Skeletal muscle satellite cell (primary cell): ENCODE measurements at regions not wholly inside any gene's neighbourhood (a gene's known extent, or its start where the extent isn't known, plus 50 kb on each side); places are given as distances from the start of the nearest gene placed in this dataset.

ENCODE experiments used
- H3K27me3 ChIP-seq: 2 replicates; pipeline ENCODE4 v1.7.0; 2013; ENCODE audit warnings: low read length; ENCODE audit not compliant: control insufficient read depth, insufficient read depth
- H3K36me3 ChIP-seq: 2 replicates; pipeline ENCODE4 v1.7.0; 2013; ENCODE audit warnings: mild to moderate bottlenecking, control low read depth, low read length; ENCODE audit not compliant: insufficient read depth
- H3K4me1 ChIP-seq: 2 replicates; pipeline ENCODE4 v1.7.0; 2013; ENCODE audit warnings: low read length; ENCODE audit not compliant: control insufficient read depth, insufficient read depth
- H3K4me2 ChIP-seq: 2 replicates; pipeline ENCODE4 v1.7.0; 2013; ENCODE audit warnings: mild to moderate bottlenecking, low read length
- H3K4me3 ChIP-seq: 2 replicates; pipeline ENCODE4 v1.7.0; 2013; ENCODE audit warnings: low read length
- H3K9ac ChIP-seq: 2 replicates; pipeline ENCODE4 v1.7.0; 2013; ENCODE audit warnings: mild to moderate bottlenecking, low read depth, low read length, moderate library complexity
- H3K9me3 ChIP-seq: replicated peaks from 2 replicates; pipeline ENCODE4 v1.7.0; 2013; ENCODE audit warnings: mild to moderate bottlenecking, control low read depth, low read length

DNA sequence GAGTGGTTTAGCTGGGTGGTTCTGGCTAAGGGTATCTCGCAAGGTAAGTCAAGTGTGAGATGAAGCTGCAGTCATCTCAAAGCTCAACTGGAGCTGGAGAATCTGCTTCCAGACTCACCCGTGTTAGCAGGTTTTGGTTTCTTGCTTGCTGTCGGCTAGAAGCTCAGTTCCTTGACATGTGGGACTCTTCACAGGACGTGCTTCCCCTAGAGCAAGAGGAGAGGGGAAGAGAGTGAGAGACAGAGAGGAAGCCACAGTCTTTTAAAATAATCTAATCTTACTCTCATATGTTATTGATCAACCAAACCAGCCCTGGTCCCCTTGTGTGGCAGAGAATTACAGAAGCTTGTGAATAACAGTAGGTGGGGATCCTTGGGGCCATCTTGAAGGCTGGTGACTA lies 199.5 kb downstream of the REEP3 start:
- peaks cover 10% of the 10 kb centered on the region for H3K4me1 ChIP-seq
- no peaks in the 10 kb centered on the region for H3K27me3 ChIP-seq
- H3K36me3 ChIP-seq: no peaks in the 10 kb centered on the region
- no peaks in the 10 kb centered on the region for H3K9me3 ChIP-seq
- no peak overlapping the region for H3K9ac ChIP-seq
- no peak overlapping the region for H3K4me3 ChIP-seq
- H3K4me2 ChIP-seq: no peak overlapping the region

DNA sequence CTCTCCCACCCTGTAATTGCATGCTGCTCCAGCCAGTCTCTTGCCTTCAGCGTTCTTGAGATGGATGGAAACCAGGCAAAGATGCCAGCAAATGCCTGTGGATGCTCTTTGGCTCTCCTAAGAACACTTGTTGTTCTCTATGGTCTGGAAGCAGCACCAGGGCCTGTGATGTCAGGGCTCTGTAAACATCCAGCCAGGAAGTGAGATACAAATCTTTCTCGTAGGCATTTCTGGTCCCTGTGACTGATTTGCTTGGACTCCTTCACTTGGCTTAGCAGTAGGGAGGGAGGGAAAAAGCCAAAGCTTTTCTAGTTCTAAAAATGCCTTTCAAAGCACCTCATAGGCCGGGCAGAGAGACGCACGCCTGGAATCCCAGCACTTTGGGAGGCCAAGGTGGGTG lies 201.3 kb downstream of the REEP3 start:
- H3K9ac ChIP-seq: no peak overlapping the region
- H3K4me3 ChIP-seq: no peak overlapping the region
- peaks cover 10% of the 10 kb centered on the region for H3K27me3 ChIP-seq

DNA sequence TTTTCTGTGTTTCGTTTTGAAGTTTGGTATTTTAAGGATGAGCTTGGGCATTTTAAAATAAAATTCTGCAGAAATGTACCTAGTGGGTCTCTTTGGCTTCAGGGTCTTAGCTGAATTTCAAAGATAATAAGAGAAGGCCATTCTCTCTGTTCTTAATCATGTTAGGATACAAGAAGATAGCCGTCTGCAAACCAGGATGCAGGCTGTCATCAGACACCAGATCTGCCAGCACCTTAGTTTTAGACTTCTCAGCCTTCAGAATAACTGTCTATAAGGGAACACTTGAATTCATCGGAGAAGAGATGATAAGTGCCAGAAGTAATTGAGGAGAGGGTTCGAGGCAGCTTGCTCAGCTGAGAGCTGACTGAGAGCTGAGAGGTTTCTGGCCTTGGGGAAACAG lies 202.1 kb downstream of the REEP3 start:
- Histone ChIP-seq H3K27me3 (peaks cover 12% of the 10 kb centered on the region), H3K4me1 (peaks cover 2% of the 10 kb centered on the region), H3K4me3 (no peak overlapping the region), H3K9me3 (no peaks in the 10 kb centered on the region), H3K36me3 (no peaks in the 10 kb centered on the region), H3K9ac (no peak overlapping the region), H3K4me2 (no peak overlapping the region)

More for the DNA sequence above, 201.3 kb downstream of the REEP3 start:
- H3K9me3 ChIP-seq: no peaks in the 10 kb centered on the region
- no peak overlapping the region for H3K4me2 ChIP-seq
- no peaks in the 10 kb centered on the region for H3K36me3 ChIP-seq
- peaks cover 10% of the 10 kb centered on the region for H3K4me1 ChIP-seq

DNA sequence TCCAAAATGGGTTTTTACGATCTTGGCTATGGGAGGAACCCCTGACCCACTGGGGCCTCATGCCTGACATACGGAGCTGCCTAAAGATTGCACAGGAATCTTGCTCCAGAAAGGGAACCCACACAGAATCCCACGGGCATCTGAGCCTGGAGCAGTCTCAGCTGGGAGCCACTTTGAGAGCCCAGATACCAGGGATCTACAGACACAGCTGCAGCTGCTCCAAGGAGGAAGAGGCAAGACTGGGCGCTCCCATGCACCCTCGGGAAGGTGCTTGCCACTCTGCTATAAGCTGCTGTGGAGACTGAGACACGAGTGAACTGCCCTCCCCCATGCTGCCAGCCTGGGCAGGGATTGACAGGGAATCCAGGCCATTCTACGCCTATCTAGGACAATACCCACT lies 202.5 kb downstream of the REEP3 start:
- Histone ChIP-seq H3K4me2 (no peak overlapping the region), H3K4me3 (no peak overlapping the region), H3K9ac (no peak overlapping the region), H3K9me3 (no peaks in the 10 kb centered on the region), H3K27me3 (peaks cover 12% of the 10 kb centered on the region), H3K4me1 (no peaks in the 10 kb centered on the region), H3K36me3 (no peaks in the 10 kb centered on the region)

DNA sequence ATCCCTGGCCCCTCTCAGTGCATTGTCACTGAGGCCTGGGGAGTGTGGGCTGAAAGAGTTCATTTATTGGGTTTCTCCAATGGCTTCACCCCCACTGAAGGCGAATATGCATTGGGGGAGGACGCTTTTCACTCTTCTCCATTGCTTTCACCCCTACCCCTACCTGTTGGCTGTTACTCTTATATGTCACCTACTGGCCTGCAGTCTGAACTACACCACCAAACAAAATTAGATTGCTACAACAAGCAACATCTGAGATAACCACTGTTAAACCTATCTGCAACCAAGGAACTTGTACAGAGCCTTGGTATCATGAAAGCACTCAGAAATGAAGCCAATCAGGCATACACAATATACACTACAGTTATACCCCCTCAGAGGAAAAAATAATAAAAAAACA lies 203.7 kb downstream of the REEP3 start:
- Histone ChIP-seq H3K9ac (no peak overlapping the region), H3K4me1 (no peaks in the 10 kb centered on the region), H3K4me2 (no peak overlapping the region), H3K36me3 (no peaks in the 10 kb centered on the region), H3K4me3 (no peak overlapping the region), H3K9me3 (no peaks in the 10 kb centered on the region), H3K27me3 (peaks cover 12% of the 10 kb centered on the region)

DNA sequence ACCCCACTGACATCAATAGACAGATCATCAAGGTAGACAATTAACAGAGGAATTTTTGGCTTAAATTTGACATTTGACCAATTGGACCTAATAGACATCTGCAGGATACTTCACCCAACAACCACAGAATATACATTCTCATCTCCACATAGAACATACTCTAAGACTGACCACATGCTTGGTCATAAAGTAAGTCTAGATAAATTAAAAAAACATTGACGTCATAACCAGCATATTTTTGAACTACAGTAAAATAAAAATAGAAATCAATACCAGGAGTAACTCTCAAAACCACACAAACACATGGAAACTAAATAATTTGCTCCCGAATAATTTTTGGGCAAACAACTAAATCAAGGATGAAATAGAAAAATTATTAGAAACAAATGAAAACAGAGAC lies 205.7 kb downstream of the REEP3 start:
- Histone ChIP-seq H3K9ac (no peak overlapping the region), H3K4me2 (no peak overlapping the region), H3K9me3 (no peaks in the 10 kb centered on the region), H3K36me3 (no peaks in the 10 kb centered on the region), H3K4me3 (no peak overlapping the region), H3K4me1 (no peaks in the 10 kb centered on the region), H3K27me3 (peaks cover 12% of the 10 kb centered on the region)

DNA sequence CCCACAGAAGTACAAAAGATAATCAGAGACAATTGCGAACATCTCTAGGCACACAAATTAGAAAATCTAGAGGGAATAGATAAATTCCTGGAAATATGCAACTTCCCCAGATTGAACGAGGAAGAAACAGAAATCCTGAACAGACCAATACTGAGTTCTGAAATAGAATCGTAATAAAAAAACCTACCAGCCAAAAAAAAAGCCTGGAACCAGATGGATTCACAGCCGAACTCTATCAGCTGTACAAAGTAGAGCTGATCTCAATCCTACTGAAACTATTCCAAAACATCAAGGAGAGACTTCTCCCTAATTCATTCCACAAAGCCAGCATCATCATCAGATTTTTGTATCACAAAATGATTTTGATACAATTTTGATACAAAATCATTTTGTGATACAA lies 206.4 kb downstream of the REEP3 start:
- H3K4me1 ChIP-seq: no peaks in the 10 kb centered on the region
- H3K4me2 ChIP-seq: no peak overlapping the region
- H3K36me3 ChIP-seq: no peaks in the 10 kb centered on the region

DNA sequence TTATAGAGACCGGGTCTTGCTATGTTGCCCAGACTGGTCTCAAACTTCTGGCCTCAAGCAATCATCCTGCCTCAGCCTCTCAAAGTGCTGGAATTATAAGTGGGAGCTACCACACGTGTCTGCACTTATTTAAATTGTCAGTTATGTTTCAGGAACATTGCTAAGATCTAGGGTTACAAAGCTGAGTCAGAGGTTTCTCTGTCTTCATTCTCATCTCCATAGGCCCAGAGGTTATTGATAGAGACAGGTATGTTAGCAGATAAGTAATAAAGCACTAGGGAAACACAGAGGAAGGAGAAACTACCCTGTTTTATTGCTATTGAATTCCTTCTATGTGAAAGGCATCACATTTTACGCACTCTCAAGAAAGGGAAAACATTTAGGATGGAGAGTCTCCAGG lies 214.1 kb downstream of the REEP3 start:
- Histone ChIP-seq H3K9me3 (no peaks in the 10 kb centered on the region), H3K9ac (no peak overlapping the region), H3K4me2 (no peak overlapping the region), H3K4me1 (no peaks in the 10 kb centered on the region), H3K4me3 (no peak overlapping the region), H3K27me3 (no peaks in the 10 kb centered on the region), H3K36me3 (no peaks in the 10 kb centered on the region)

More for the DNA sequence above, 206.4 kb downstream of the REEP3 start:
- no peak overlapping the region for H3K4me3 ChIP-seq
- no peak overlapping the region for H3K9ac ChIP-seq
- H3K9me3 ChIP-seq: no peaks in the 10 kb centered on the region
- peaks cover 12% of the 10 kb centered on the region for H3K27me3 ChIP-seq

DNA sequence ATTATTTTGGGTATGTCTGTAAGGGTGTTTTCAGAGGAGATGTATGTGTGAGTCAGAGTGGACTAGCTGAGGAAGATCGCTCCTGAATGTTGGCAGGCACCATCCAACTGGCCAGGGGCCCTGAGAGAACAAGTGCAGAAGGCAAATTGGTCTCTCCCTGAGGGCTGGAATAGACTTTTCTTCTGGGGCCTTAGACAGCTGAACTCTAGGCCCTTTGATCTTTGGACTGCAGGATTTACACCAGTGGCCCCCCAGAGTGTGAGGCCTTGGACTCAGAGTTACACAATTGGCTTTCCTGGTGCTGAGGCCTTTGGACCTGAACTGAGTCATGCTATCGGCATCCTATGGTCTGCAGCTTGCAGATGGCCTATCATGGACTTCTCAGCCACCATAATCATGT lies 217.2 kb downstream of the REEP3 start:
- no peaks in the 10 kb centered on the region for H3K4me1 ChIP-seq

DNA sequence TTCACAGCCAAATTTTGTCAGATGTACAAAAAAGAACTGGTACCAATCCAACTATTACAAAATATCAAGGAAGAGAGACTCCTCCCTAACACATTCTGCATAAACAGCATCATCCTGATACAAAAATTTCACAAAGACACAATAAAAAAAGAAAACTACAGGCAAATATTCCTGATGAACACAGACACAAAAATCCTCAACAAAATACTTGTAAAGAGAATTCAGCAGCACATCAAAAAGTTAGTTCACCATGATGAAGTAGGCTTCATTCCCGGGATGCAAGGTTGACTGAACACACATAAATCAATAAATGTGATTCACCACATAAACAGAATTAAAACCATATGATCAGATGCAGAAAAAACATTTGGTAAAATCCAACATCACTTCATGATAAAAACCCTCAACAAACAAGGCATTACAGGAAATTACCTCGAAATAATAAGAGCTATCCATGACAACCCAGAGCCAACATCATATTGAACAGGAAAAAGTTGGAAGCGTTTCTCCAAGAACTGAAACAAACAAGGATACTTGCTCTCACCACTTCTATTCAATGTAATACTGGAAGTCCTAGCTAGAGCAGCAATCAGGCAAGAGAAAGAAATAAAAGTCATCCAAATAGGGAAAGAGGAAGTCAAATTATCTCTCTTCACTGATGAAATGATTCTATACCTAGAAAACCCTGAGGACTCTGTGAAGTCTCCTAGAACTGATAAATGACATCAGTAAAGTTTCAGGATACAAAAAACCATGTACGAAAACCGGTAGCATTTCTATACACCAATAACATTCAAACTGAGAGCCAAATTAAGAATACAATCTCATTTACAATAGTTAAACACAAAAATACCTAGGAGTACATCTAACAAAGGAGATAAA lies 223.1 kb downstream of the REEP3 start:
- Histone ChIP-seq H3K9ac (no peak overlapping the region), H3K4me2 (no peak overlapping the region), H3K9me3 (no peaks in the 10 kb centered on the region), H3K27me3 (no peaks in the 10 kb centered on the region), H3K4me3 (no peak overlapping the region), H3K4me1 (no peaks in the 10 kb centered on the region), H3K36me3 (no peaks in the 10 kb centered on the region)

More for the DNA sequence above, 217.2 kb downstream of the REEP3 start:
- H3K9me3 ChIP-seq: no peaks in the 10 kb centered on the region
- H3K27me3 ChIP-seq: no peaks in the 10 kb centered on the region
- H3K4me2 ChIP-seq: no peak overlapping the region
- H3K9ac ChIP-seq: no peak overlapping the region
- no peak overlapping the region for H3K4me3 ChIP-seq
- H3K36me3 ChIP-seq: no peaks in the 10 kb centered on the region

DNA sequence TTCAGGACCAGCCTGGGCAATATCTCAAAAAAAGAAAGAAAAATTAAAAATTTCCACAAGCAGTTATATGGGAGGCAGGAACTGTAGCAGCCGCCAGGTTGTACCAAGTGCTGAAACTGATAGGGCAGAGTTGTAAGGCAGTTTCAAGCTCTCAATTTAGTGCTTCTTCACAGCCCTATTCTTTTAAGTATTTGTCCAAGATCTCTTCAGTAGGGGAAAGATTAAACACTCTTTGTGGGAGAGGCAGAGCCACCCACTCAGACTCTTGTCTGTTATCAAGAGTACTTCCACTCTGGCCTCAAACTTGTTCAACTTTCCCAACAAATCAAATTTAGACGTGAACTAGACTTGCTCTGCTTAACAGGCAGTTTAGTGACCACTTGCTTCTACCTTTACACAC lies 228.7 kb downstream of the REEP3 start:
- no peak overlapping the region for H3K9ac ChIP-seq
- H3K4me2 ChIP-seq: no peak overlapping the region

DNA sequence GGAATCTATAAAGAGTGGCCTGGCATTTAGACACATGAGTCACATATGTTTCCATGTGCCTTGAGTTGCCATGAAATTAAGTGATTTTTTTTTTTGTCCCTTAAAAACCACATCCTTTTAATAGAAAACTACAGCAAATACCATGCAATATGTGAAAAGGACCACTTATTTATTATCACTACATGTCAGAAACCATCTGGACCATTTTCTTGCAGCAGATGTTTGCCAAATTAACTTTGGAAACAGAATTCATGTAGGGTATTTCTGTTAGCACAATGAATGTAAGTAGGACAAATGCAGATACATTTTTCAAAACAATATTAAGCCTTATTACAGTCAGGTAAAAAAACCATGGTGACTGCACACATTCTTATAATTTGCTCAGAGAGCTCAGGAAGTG lies 230.6 kb downstream of the REEP3 start:
- no peaks in the 10 kb centered on the region for H3K36me3 ChIP-seq
- no peaks in the 10 kb centered on the region for H3K9me3 ChIP-seq
- H3K27me3 ChIP-seq: peaks cover 5% of the 10 kb centered on the region
- H3K4me3 ChIP-seq: no peak overlapping the region
- no peak overlapping the region for H3K4me2 ChIP-seq
- no peaks in the 10 kb centered on the region for H3K4me1 ChIP-seq
- H3K9ac ChIP-seq: no peak overlapping the region

More for the DNA sequence above, 228.7 kb downstream of the REEP3 start:
- H3K27me3 ChIP-seq: no peaks in the 10 kb centered on the region
- no peaks in the 10 kb centered on the region for H3K9me3 ChIP-seq
- H3K4me1 ChIP-seq: no peaks in the 10 kb centered on the region
- no peak overlapping the region for H3K4me3 ChIP-seq
- no peaks in the 10 kb centered on the region for H3K36me3 ChIP-seq
